Activated naive CD4-positive, alpha-beta T cell treated with anti-CD3 and anti-CD28 coated beads, Interleukin-2, amount 50 U/mL, for 16 hours (primary cell): ENCODE measurements at regions not wholly inside any gene's neighbourhood (a gene's known extent, or its start where the extent isn't known, plus 50 kb on each side); places are given as distances from the start of the nearest gene placed in this dataset.

ENCODE experiments used
- DNase-seq: peaks from one replicate; pipeline ENCODE4 v3.0.0-alpha.2; 2020

GRCh38 chr7:98679741-98680140 is 62.7 kb downstream of the NPTX2 start:
- no peak for DNase-seq

GRCh38 chr7:98681511-98681910 is 64.4 kb downstream of the NPTX2 start:
- DNase-seq = no peak

- no peak for DNase-seq
Measured at GRCh38 chr7:98681951-98682350, 64.9 kb downstream of the NPTX2 start.

- DNase-seq = no peak
Measured at GRCh38 chr7:98683514-98683913, 66.4 kb downstream of the NPTX2 start.

- DNase-seq = no peak
Measured at GRCh38 chr7:98685541-98685940, 68.5 kb downstream of the NPTX2 start.

- no peak for DNase-seq
Measured at GRCh38 chr7:98686466-98687080, 69.5 kb downstream of the NPTX2 start.

GRCh38 chr7:98687111-98687751 is 70.1 kb downstream of the NPTX2 start:
- no peak for DNase-seq

GRCh38 chr7:98691619-98692018 is 74.5 kb downstream of the NPTX2 start:
- no peak for DNase-seq

- no peak for DNase-seq
Measured at GRCh38 chr7:98697083-98697482, 80.0 kb downstream of the NPTX2 start.

GRCh38 chr7:98697485-98698240 is 80.6 kb downstream of the NPTX2 start:
- DNase-seq = no peak

- no peak for DNase-seq
Measured at GRCh38 chr7:98698976-98699375, 81.9 kb downstream of the NPTX2 start.

- DNase-seq = no peak
Measured at GRCh38 chr7:98700533-98700932, 83.4 kb downstream of the NPTX2 start.

- no peak for DNase-seq
Measured at GRCh38 chr7:98701372-98701771, 84.3 kb downstream of the NPTX2 start.

- no peak for DNase-seq
Measured at GRCh38 chr7:98702021-98702420, 84.9 kb downstream of the NPTX2 start.

- no peak for DNase-seq
Measured at GRCh38 chr7:98703916-98704315, 86.8 kb downstream of the NPTX2 start.

- DNase-seq = no peak
Measured at GRCh38 chr7:98705626-98706025, 88.5 kb downstream of the NPTX2 start.

- DNase-seq = no peak
Measured at GRCh38 chr7:98707076-98707475, 90.0 kb downstream of the NPTX2 start.

GRCh38 chr7:98711945-98712344 is 94.9 kb downstream of the NPTX2 start:
- no peak for DNase-seq

- no peak for DNase-seq
Measured at GRCh38 chr7:98713165-98713810, 96.2 kb downstream of the NPTX2 start.

- no peak for DNase-seq
Measured at GRCh38 chr7:98719396-98719795, 102.3 kb downstream of the NPTX2 start.

- no peak for DNase-seq
Measured at GRCh38 chr7:98722402-98722801, 105.3 kb downstream of the NPTX2 start.

- DNase-seq = no peak
Measured at GRCh38 chr7:98724591-98724990, 107.5 kb downstream of the NPTX2 start.

GRCh38 chr7:98727146-98727709 is 110.1 kb downstream of the NPTX2 start:
- no peak for DNase-seq
